ENCODE measurements at regions not wholly inside any gene's neighbourhood (a gene's known extent, or its start where the extent isn't known, plus 50 kb on each side); places are given as distances from the start of the nearest gene placed in this dataset.
"Not testable (repeated sequence)": the region's sequence is repeated elsewhere in the genome, so short reads cannot be mapped to it uniquely, and the experiment has no call there.

DNA sequence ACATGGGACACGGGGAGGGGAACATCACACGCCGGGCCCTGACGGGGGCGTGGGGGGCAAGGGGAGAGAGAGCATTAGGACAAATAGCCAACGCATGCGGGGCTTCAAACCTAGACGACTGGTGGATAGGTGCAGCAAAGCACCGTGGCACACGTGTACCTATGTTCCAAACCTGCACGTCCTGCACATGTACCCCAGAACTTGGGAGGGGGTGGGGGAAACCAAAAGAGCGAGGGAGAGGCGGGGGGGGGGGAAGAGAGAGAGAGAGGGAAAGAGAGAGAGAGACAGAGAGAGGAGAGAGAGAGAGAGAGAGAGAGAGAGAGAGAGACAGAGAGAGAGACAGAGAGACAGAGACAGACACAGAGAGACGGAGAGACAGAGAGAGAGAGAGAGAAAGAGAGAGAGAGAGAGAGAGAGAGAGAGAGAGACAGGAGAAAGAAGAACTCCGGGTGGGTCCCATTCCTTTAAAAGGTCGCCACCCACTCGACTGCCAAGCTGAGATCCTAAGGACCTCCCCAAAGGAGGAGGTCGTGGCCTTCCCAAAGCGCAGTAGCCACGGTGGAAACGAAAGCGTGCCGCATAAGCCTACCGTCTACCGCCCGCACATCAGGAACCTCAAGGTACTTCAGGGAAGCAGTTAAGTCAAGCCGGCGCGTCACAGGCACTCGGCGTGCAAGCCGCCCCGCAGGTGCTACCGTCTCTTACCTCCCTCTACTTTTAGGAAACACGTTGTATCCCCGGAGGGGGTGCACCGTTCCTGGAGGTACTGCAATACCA is 65.7 kb upstream of the RNU2-1 start:
- not testable (repeated sequence) for H3K4me3 ChIP-seq (replicated peaks in 1 of 4; ENCODE audit: control extremely low read depth in 1 of 4, insufficient read depth in 1 of 4, low read depth in 3 of 4, low read length in 4 of 4); DNase-seq (ENCODE audit: low read depth in 2 of 2)

DNA sequence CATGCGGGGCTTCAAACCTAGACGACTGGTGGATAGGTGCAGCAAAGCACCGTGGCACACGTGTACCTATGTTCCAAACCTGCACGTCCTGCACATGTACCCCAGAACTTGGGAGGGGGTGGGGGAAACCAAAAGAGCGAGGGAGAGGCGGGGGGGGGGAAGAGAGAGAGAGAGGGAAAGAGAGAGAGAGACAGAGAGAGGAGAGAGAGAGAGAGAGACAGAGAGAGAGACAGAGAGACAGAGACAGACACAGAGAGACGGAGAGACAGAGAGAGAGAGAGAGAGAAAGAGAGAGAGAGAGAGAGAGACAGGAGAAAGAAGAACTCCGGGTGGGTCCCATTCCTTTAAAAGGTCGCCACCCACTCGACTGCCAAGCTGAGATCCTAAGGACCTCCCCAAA is 55.9 kb upstream of the RNU2-1 start:
- H4K20me1 ChIP-seq (ENCODE audit: control insufficient read depth, extremely low read depth, insufficient read depth, low read length); H3K79me2 ChIP-seq (ENCODE audit: control insufficient read depth, insufficient read depth, low read length); H3K36me3 ChIP-seq (ENCODE audit: control insufficient read depth, insufficient read depth, low read length); H3K27ac ChIP-seq (ENCODE audit: insufficient read depth, low read length); H3K4me3 ChIP-seq (replicated peaks in 1 of 4; ENCODE audit: control extremely low read depth in 1 of 4, insufficient read depth in 1 of 4, low read depth in 3 of 4, low read length in 4 of 4); H3K4me1 ChIP-seq (ENCODE audit: control insufficient read depth, extremely low read depth, insufficient read depth, low read length); H3K9me3 ChIP-seq (ENCODE audit: control insufficient read depth, insufficient read depth, low read depth, low read length); H2AFZ ChIP-seq (ENCODE audit: low read length); H3K27me3 ChIP-seq (ENCODE audit: control insufficient read depth, insufficient read depth, low read length); H3K4me2 ChIP-seq (ENCODE audit: extremely low read depth, insufficient read depth, low read length); H3K9ac ChIP-seq (ENCODE audit: insufficient read depth, low read length); DNase-seq (ENCODE audit: low read depth in 2 of 2): not testable (repeated sequence)

More for the DNA sequence above, 65.7 kb upstream of the RNU2-1 start:
- not testable (repeated sequence) for H3K4me2 ChIP-seq (ENCODE audit: extremely low read depth, insufficient read depth, low read length); H3K27ac ChIP-seq (ENCODE audit: insufficient read depth, low read length); H3K79me2 ChIP-seq (ENCODE audit: control insufficient read depth, insufficient read depth, low read length); H3K4me1 ChIP-seq (ENCODE audit: control insufficient read depth, extremely low read depth, insufficient read depth, low read length); H3K27me3 ChIP-seq (ENCODE audit: control insufficient read depth, insufficient read depth, low read length); H2AFZ ChIP-seq (ENCODE audit: low read length); H3K9ac ChIP-seq (ENCODE audit: insufficient read depth, low read length); H4K20me1 ChIP-seq (ENCODE audit: control insufficient read depth, extremely low read depth, insufficient read depth, low read length); H3K36me3 ChIP-seq (ENCODE audit: control insufficient read depth, insufficient read depth, low read length); H3K9me3 ChIP-seq (ENCODE audit: control insufficient read depth, insufficient read depth, low read depth, low read length)

DNA sequence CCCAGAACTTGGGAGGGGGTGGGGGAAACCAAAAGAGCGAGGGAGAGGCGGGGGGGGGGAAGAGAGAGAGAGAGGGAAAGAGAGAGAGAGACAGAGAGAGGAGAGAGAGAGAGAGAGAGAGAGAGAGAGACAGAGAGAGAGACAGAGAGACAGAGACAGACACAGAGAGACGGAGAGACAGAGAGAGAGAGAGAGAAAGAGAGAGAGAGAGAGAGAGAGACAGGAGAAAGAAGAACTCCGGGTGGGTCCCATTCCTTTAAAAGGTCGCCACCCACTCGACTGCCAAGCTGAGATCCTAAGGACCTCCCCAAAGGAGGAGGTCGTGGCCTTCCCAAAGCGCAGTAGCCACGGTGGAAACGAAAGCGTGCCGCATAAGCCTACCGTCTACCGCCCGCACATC is 49.8 kb upstream of the RNU2-1 start:
- not testable (repeated sequence) for H2AFZ ChIP-seq (ENCODE audit: low read length); H3K9me3 ChIP-seq (ENCODE audit: control insufficient read depth, insufficient read depth, low read depth, low read length); H3K9ac ChIP-seq (ENCODE audit: insufficient read depth, low read length); H3K27me3 ChIP-seq (ENCODE audit: control insufficient read depth, insufficient read depth, low read length); H3K4me3 ChIP-seq (replicated peaks in 1 of 4; ENCODE audit: control extremely low read depth in 1 of 4, insufficient read depth in 1 of 4, low read depth in 3 of 4, low read length in 4 of 4); H3K79me2 ChIP-seq (ENCODE audit: control insufficient read depth, insufficient read depth, low read length); H3K27ac ChIP-seq (ENCODE audit: insufficient read depth, low read length); H4K20me1 ChIP-seq (ENCODE audit: control insufficient read depth, extremely low read depth, insufficient read depth, low read length); H3K4me2 ChIP-seq (ENCODE audit: extremely low read depth, insufficient read depth, low read length); H3K4me1 ChIP-seq (ENCODE audit: control insufficient read depth, extremely low read depth, insufficient read depth, low read length); H3K36me3 ChIP-seq (ENCODE audit: control insufficient read depth, insufficient read depth, low read length); DNase-seq (ENCODE audit: low read depth in 2 of 2)

All from fibroblast of lung (primary cell).